ENCODE measurements at regions not wholly inside any gene's neighbourhood (a gene's known extent, or its start where the extent isn't known, plus 50 kb on each side); places are given as distances from the start of the nearest gene placed in this dataset.

DNA sequence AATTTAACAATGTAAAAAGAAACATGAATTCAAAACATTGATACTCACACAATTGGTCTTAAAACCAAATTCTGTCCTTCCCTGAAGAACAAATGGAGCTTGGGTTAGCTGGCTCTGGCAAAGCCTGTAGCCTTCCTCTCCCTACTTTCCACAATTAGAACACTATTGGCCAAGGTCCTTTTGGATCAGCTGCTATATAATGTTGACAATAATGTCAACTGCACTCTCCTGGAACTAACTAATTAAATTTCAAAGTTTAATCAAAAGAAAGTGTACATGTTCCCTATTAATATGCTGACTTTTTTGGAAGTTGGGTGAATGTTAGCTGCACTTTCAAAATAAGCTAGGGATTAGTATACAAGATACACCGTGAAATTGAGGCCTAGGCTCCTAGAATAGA is 440.1 kb upstream of the NFE2L3 start:
- no peak overlapping the region for H3K4me3 ChIP-seq (replicated peaks in 1 of 2; ENCODE audit: low read depth in 2 of 2, low read length in 2 of 2)
- no peak for DNase-seq (ENCODE audit: low read depth in 2 of 2)
- TF ChIP-seq, protein P1, sequence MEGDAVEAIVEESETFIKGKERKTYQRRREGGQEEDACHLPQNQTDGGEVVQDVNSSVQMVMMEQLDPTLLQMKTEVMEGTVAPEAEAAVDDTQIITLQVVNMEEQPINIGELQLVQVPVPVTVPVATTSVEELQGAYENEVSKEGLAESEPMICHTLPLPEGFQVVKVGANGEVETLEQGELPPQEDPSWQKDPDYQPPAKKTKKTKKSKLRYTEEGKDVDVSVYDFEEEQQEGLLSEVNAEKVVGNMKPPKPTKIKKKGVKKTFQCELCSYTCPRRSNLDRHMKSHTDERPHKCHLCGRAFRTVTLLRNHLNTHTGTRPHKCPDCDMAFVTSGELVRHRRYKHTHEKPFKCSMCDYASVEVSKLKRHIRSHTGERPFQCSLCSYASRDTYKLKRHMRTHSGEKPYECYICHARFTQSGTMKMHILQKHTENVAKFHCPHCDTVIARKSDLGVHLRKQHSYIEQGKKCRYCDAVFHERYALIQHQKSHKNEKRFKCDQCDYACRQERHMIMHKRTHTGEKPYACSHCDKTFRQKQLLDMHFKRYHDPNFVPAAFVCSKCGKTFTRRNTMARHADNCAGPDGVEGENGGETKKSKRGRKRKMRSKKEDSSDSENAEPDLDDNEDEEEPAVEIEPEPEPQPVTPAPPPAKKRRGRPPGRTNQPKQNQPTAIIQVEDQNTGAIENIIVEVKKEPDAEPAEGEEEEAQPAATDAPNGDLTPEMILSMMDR (IDR thresholded peaks at IDR 0.05; ENCODE audit: low read depth, low read length), result no peak

GRCh38 chr7:25712500-25712899 is 439.5 kb upstream of the NFE2L3 start:
- DNase-seq (ENCODE audit: low read depth in 2 of 2), result no peak
- no peak overlapping the region for H3K4me3 ChIP-seq (replicated peaks in 1 of 2; ENCODE audit: low read depth in 2 of 2, low read length in 2 of 2)
- TF ChIP-seq, protein P1 (IDR thresholded peaks at IDR 0.05; ENCODE audit: low read depth, low read length), result no peak

GRCh38 chr7:25714013-25714412 is 438.0 kb upstream of the NFE2L3 start:
- H3K4me3 ChIP-seq (replicated peaks in 1 of 2; ENCODE audit: low read depth in 2 of 2, low read length in 2 of 2), result no peak overlapping the region
- TF ChIP-seq, protein P1 (IDR thresholded peaks at IDR 0.05; ENCODE audit: low read depth, low read length), result no peak
- DNase-seq (ENCODE audit: low read depth in 2 of 2), result no peak

GRCh38 chr7:25716421-25716820 is 435.6 kb upstream of the NFE2L3 start:
- H3K4me3 ChIP-seq (replicated peaks in 1 of 2; ENCODE audit: low read depth in 2 of 2, low read length in 2 of 2), result no peak overlapping the region
- DNase-seq (ENCODE audit: low read depth in 2 of 2), result peak in 1 of 2 donors; percentile 17
- TF ChIP-seq, protein P1 (IDR thresholded peaks at IDR 0.05; ENCODE audit: low read depth, low read length), result no peak

DNA sequence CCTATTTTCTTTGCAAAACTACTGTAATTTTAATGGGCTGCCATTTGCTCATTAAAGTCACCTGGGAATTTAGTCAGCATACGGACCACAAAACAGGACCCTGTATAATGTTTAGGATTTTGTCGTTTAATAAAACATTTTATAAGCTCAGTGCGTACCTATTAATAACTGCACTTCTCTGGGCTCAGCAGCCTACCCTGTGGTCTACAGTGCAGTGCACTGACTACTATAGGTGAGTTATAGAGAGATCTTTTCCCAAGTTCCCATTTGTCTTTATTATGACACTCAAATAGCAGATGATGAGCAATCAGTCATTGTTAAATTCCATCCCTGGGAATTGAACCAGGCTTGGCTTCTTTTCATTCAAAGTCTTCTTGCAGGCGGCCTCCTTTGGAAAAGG is 433.4 kb upstream of the NFE2L3 start:
- H3K4me3 ChIP-seq (replicated peaks in 1 of 2; ENCODE audit: low read depth in 2 of 2, low read length in 2 of 2), result no peak overlapping the region
- TF ChIP-seq, protein P1 (IDR thresholded peaks at IDR 0.05; ENCODE audit: low read depth, low read length), result no peak
- no peak for DNase-seq (ENCODE audit: low read depth in 2 of 2)

DNA sequence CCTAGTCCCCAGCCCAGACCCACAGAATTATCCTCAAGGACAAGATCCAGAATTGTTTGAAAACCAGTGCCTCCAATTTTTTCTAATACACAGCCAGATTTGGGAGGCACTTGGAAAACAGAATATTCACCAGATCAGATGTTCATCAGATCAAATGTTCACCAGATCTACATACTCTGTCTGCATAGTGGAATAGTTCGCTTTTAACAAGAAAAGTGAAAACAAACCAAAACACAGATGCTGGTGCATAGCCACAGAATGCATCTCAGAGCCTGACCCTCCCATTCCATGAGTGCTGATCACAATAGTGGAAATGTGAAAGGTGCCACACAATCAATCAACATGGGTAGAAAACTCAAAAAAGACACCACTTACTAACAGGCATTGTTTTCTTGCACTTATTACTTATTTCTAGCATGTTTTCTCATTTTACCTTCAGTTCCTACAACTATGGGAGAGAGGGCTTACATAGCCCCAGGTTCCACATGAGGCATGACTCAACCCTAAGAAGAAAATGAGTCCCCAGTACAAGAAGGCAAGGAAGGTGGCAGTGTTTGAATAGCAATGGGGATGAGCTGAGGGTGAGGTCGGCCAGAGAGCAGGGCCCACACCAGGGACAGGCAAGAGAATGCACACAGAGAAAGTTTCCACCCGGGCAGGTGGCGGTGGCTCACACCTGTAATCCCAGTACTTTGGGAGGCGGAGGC is 432.7 kb upstream of the NFE2L3 start:
- no peak overlapping the region for H3K4me3 ChIP-seq (replicated peaks in 1 of 2; ENCODE audit: low read depth in 2 of 2, low read length in 2 of 2)

More for the DNA sequence above, 432.7 kb upstream of the NFE2L3 start:
- no peak for DNase-seq (ENCODE audit: low read depth in 2 of 2)
- TF ChIP-seq, protein P1 (IDR thresholded peaks at IDR 0.05; ENCODE audit: low read depth, low read length), result no peak
